Activated CD8-positive, alpha-beta T cell treated with anti-CD3 and anti-CD28 coated beads for 36 hours (primary cell): ENCODE measurements at regions not wholly inside any gene's neighbourhood (a gene's known extent, or its start where the extent isn't known, plus 50 kb on each side); places are given as distances from the start of the nearest gene placed in this dataset.

ENCODE experiments used
- ATAC-seq: fragments of 200-7000 bp; cut with Tn5 transposase; one replicate; pipeline ENCODE4 v1.10.0; 2021; ENCODE audit warnings: mild to moderate bottlenecking, moderate library complexity
- CTCF ChIA-PET: fragments of 350-600 bp; sonication (Branson Sonifier 250); formaldehyde crosslinking; loops from one replicate; lab custom pipeline; 2021; ENCODE audit warnings: antibody characterized with exemption; lab: Charles Lee
- POLR2A ChIA-PET: fragments of 350-600 bp; sonication (Branson Sonifier 250); formaldehyde crosslinking; loops from one replicate; lab custom pipeline; 2021; ENCODE audit warnings: antibody characterized with exemption; lab: Charles Lee
- DNase-seq: peaks from one replicate; pipeline ENCODE4 v3.0.0-alpha.2; 2020
- H3K27ac Mint-ChIP-seq: one replicate; pipeline ENCODE4 v1.8.0; 2021; ENCODE audit warnings: mild to moderate bottlenecking, mixed read lengths
- H3K27me3 Mint-ChIP-seq: one replicate; pipeline ENCODE4 v1.8.0; 2021; ENCODE audit warnings: mixed read lengths
- H3K36me3 Mint-ChIP-seq: one replicate; pipeline ENCODE4 v1.8.0; 2021; ENCODE audit warnings: low read depth, mixed read lengths
- H3K4me1 Mint-ChIP-seq: one replicate; pipeline ENCODE4 v1.8.0; 2021; ENCODE audit warnings: low read depth, mixed read lengths
- H3K4me3 Mint-ChIP-seq: one replicate; pipeline ENCODE4 v1.8.0; 2021; ENCODE audit warnings: mild to moderate bottlenecking, moderate library complexity, mixed read lengths
- H3K9me3 Mint-ChIP-seq: one replicate; pipeline ENCODE4 v1.8.0; 2021; ENCODE audit warnings: mixed read lengths
- intact Hi-C: fragments of 100-400 bp; cut with micrococcal nuclease; formaldehyde crosslinking; loops from one replicate; pipeline ENCODE4 v1.10.0; 2022
- TF ChIP-seq, protein P1 (sequence below): fragments of 200-600 bp; IDR thresholded peaks from one replicate; pipeline ENCODE4 v1.8.0; 2022; ENCODE audit warnings: antibody characterized with exemption, mild to moderate bottlenecking

GRCh38 chr3:104952146-104952972 lies 414.4 kb upstream of the ALCAM start:
- POLR2A ChIA-PET: no interaction called here
- Mint-ChIP-seq H3K36me3 (no peaks in the 10 kb centered on the region), H3K4me1 (no peaks in the 10 kb centered on the region), H3K9me3 (peaks cover 1% of the 10 kb centered on the region), H3K4me3 (no peak overlapping the region), H3K27ac (no peak overlapping the region), H3K27me3 (no peaks in the 10 kb centered on the region)
- CTCF ChIA-PET: no interaction called here
- ATAC-seq: no peak
- no peak for DNase-seq
- TF ChIP-seq, protein P1, sequence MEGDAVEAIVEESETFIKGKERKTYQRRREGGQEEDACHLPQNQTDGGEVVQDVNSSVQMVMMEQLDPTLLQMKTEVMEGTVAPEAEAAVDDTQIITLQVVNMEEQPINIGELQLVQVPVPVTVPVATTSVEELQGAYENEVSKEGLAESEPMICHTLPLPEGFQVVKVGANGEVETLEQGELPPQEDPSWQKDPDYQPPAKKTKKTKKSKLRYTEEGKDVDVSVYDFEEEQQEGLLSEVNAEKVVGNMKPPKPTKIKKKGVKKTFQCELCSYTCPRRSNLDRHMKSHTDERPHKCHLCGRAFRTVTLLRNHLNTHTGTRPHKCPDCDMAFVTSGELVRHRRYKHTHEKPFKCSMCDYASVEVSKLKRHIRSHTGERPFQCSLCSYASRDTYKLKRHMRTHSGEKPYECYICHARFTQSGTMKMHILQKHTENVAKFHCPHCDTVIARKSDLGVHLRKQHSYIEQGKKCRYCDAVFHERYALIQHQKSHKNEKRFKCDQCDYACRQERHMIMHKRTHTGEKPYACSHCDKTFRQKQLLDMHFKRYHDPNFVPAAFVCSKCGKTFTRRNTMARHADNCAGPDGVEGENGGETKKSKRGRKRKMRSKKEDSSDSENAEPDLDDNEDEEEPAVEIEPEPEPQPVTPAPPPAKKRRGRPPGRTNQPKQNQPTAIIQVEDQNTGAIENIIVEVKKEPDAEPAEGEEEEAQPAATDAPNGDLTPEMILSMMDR: no peak
- intact Hi-C loops: no loop called here

DNA sequence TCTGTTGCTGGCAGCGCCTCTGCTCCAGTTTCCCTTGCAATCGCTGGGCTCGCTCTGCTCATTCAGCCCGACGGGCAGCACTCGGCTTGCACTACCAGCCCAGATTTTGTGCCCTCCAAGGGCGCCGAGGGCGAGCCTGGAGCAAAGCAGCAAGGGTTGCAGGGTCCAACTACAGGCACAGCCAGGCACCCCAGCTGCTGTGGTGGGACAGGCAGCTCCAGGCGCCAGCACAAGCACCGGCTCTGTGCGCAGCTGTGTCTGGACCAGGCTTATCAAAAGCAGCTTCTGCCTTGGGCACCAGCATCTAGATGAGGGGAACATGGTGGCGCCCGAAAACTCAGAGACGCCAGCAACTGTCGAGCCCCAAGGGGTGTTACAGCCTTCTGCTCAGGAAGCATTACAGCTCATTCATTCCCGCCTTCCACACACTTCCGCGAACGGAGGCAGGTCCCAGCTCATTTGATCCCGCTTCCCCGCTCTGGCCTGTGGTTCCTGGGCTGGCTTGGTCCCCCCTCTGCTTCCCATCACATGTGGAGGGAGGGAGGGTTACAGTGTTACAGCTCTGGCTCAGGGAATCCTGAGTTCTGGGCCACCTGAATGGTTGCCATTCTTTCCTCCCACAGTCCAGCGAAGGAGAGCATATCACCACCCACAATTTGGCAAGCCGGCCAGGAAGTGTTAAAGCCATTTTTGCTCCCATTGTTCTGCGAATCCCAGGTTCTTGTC lies 409.9 kb upstream of the ALCAM start:
- TF ChIP-seq, protein P1: no peak
- POLR2A ChIA-PET: no interaction called here
- no peak overlapping the region for H3K27ac Mint-ChIP-seq
- intact Hi-C loops: no loop called here
- no peaks in the 10 kb centered on the region for H3K4me1 Mint-ChIP-seq
- H3K9me3 Mint-ChIP-seq: no peaks in the 10 kb centered on the region
- ATAC-seq (no peak), DNase-seq (no peak)
- H3K27me3 Mint-ChIP-seq: no peaks in the 10 kb centered on the region
- no peaks in the 10 kb centered on the region for H3K36me3 Mint-ChIP-seq
- CTCF ChIA-PET: no interaction called here
- no peak overlapping the region for H3K4me3 Mint-ChIP-seq

- intact Hi-C loops: no loop called here
- ChIA-PET CTCF (no interaction called here), POLR2A (no interaction called here)
- H3K27me3 Mint-ChIP-seq: no peaks in the 10 kb centered on the region
- H3K9me3 Mint-ChIP-seq: no peaks in the 10 kb centered on the region
- no peak overlapping the region for H3K4me3 Mint-ChIP-seq
- H3K36me3 Mint-ChIP-seq: no peaks in the 10 kb centered on the region
- TF ChIP-seq, protein P1: no peak
- ATAC-seq (no peak), DNase-seq (no peak)
- no peak overlapping the region for H3K27ac Mint-ChIP-seq
- H3K4me1 Mint-ChIP-seq: no peaks in the 10 kb centered on the region
Observed at GRCh38 chr3:104960579-104960978, 406.1 kb upstream of the ALCAM start.

- intact Hi-C loops: no loop called here
- no peak for DNase-seq
- TF ChIP-seq, protein P1: no peak
- no peak for ATAC-seq
- Mint-ChIP-seq H3K27me3 (no peaks in the 10 kb centered on the region), H3K9me3 (no peaks in the 10 kb centered on the region), H3K4me1 (no peaks in the 10 kb centered on the region), H3K27ac (no peak overlapping the region), H3K36me3 (no peaks in the 10 kb centered on the region), H3K4me3 (no peak overlapping the region)
- CTCF ChIA-PET: no interaction called here
- POLR2A ChIA-PET: interaction anchor here (0.7 kb wide), 1 partner anchor 155 kb away, joined by 4 read pairs; no protein-coding TSS in a partner anchor
Observed at GRCh38 chr3:104961851-104962250, 404.9 kb upstream of the ALCAM start.

DNA sequence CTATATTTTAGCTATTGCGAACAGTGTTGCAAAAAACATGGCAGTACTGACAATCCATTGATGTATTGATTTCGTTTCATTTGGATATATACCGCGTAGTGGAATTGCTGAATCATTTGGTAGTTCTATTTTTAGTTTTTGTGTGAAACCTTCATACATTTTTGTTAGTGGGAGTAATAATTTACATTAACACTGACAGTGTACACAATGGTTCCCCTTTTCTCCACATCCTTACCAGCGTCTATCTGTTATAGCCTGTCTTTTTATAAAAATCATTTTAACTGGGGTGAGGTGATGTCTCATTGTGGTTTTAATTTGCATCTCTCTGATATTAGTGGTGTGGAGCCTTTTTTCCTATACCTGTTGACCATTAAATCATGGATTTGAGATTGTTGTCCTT lies 392.4 kb upstream of the ALCAM start:
- CTCF ChIA-PET: no interaction called here
- DNase-seq (no peak), ATAC-seq (no peak)
- no peaks in the 10 kb centered on the region for H3K4me1 Mint-ChIP-seq
- no peak overlapping the region for H3K27ac Mint-ChIP-seq
- intact Hi-C loops: no loop called here
- H3K9me3 Mint-ChIP-seq: no peaks in the 10 kb centered on the region
- POLR2A ChIA-PET: no interaction called here
- no peaks in the 10 kb centered on the region for H3K27me3 Mint-ChIP-seq
- no peak overlapping the region for H3K4me3 Mint-ChIP-seq
- no peaks in the 10 kb centered on the region for H3K36me3 Mint-ChIP-seq
- TF ChIP-seq, protein P1: no peak
